IMR-90 (cell line): ENCODE measurements at regions not wholly inside any gene's neighbourhood (a gene's known extent, or its start where the extent isn't known, plus 50 kb on each side); places are given as distances from the start of the nearest gene placed in this dataset.

ENCODE experiments used
- ATAC-seq: fragments of 200-7000 bp; cut with Tn5 transposase; 2 replicates; pipeline ENCODE4 v1.9.1; 2020; ENCODE audit warnings: low read depth, mild to moderate bottlenecking, moderate library complexity
- BruUV-seq: library from RNA; stranded (reverse); fragments of 400-500 nt; replicated peaks from 2 replicates; lab custom pipeline; 2021; lab: Mats Ljungman, UMichigan
- CTCF ChIA-PET: fragments of 300-600 bp; formaldehyde crosslinking; extraction: SDS; loops from one replicate; lab custom pipeline; 2021; ENCODE audit warnings: antibody characterized with exemption; lab: Yijun Ruan, JAX
- POLR2A ChIA-PET: fragments of 300-600 bp; sonication (Branson Sonifier 250); formaldehyde crosslinking; loops from one replicate; lab custom pipeline; 2022; ENCODE audit warnings: antibody characterized with exemption; ENCODE audit not compliant: unreplicated experiment; lab: Charles Lee
- DNase-seq: peaks from one replicate; pipeline ENCODE4 v3.0.0; 2013
- H2AFZ ChIP-seq: replicated peaks from 2 replicates; pipeline ENCODE3; 2013; ENCODE audit warnings: low read length, mild to moderate bottlenecking; ENCODE audit not compliant: poor library complexity
- H2AK5ac ChIP-seq: 2 replicates; pipeline ENCODE4 v1.6.1; 2013; ENCODE audit warnings: low read depth, low read length, inconsistent platforms
- H2AK9ac ChIP-seq: replicated peaks from 2 replicates; pipeline ENCODE3; 2013; ENCODE audit warnings: mild to moderate bottlenecking, low read depth, low read length, moderate library complexity; ENCODE audit not compliant: poor library complexity
- H2BK120ac ChIP-seq: 2 replicates; pipeline ENCODE4 v1.6.1; 2013; ENCODE audit warnings: low read depth, low read length, inconsistent platforms
- H2BK15ac ChIP-seq: 3 replicates; pipeline ENCODE4 v1.6.1; 2013; ENCODE audit warnings: low read depth, low read length, inconsistent platforms
- H2BK20ac ChIP-seq: 2 replicates; pipeline ENCODE4 v1.6.1; 2013; ENCODE audit warnings: low read depth, mild to moderate bottlenecking, inconsistent platforms, low read length, moderate library complexity
- H2BK5ac ChIP-seq: 2 replicates; pipeline ENCODE4 v1.6.1; 2013; ENCODE audit warnings: mild to moderate bottlenecking, low read depth, low read length, inconsistent platforms; ENCODE audit not compliant: poor library complexity, severe bottlenecking
- H3K14ac ChIP-seq: replicated peaks from 2 replicates; pipeline ENCODE4 v1.6.1; 2013; ENCODE audit warnings: low read depth, low read length, inconsistent platforms
- H3K18ac ChIP-seq: 2 replicates; pipeline ENCODE4 v1.6.1; 2013; ENCODE audit warnings: low read depth, low read length, control low read depth
- H3K23ac ChIP-seq: 2 replicates; pipeline ENCODE4 v1.6.1; 2013; ENCODE audit warnings: low read depth, low read length, inconsistent platforms
- H3K27ac ChIP-seq: 2 replicates; pipeline ENCODE4 v1.5.1; 2013; ENCODE audit warnings: mild to moderate bottlenecking, control low read depth, low read length; ENCODE audit not compliant: insufficient read depth
- H3K27me3 ChIP-seq: 2 replicates; pipeline ENCODE4 v1.6.1; 2013; ENCODE audit warnings: low read length; ENCODE audit not compliant: control insufficient read depth, insufficient read depth
- H3K36me3 ChIP-seq: 2 replicates; pipeline ENCODE4 v1.6.1; 2013; ENCODE audit warnings: low read length, mixed read lengths; ENCODE audit not compliant: control insufficient read depth, insufficient read depth
- H3K4ac ChIP-seq: 2 replicates; pipeline ENCODE4 v1.6.1; 2013; ENCODE audit warnings: low read depth, low read length, inconsistent platforms
- H3K4me1 ChIP-seq: 2 replicates; pipeline ENCODE4 v1.6.1; 2013; ENCODE audit warnings: low read length, mixed read lengths; ENCODE audit not compliant: control insufficient read depth, insufficient read depth
- H3K4me2 ChIP-seq: 2 replicates; pipeline ENCODE4 v1.6.1; 2013; ENCODE audit warnings: low read depth, mild to moderate bottlenecking, control low read depth, low read length, moderate library complexity
- H3K4me3 ChIP-seq: 2 replicates; pipeline ENCODE4 v1.5.1; 2013; ENCODE audit warnings: low read depth, mild to moderate bottlenecking, control low read depth, low read length, moderate library complexity; ENCODE audit not compliant: insufficient read depth
- H3K56ac ChIP-seq: 2 replicates; pipeline ENCODE4 v1.6.1; 2013; ENCODE audit warnings: low read length, inconsistent platforms; ENCODE audit not compliant: insufficient read depth; ENCODE audit errors: extremely low read depth
- H3K79me1 ChIP-seq, 2 experiments: 2 replicates each; pipeline ENCODE4 v1.6.1; 2013; ENCODE audit warnings: low read length in 2 of 2, inconsistent platforms in 1 of 2, low read depth in 1 of 2
- H3K9ac ChIP-seq: 2 replicates; pipeline ENCODE4 v1.6.1; 2013; ENCODE audit warnings: low read depth, low read length, control low read depth
- H3K9me1 ChIP-seq: 2 replicates; pipeline ENCODE4 v1.6.1; 2013; ENCODE audit warnings: low read length, inconsistent platforms; ENCODE audit not compliant: insufficient read depth
- H3K9me3 ChIP-seq: 2 replicates; pipeline ENCODE4 v1.6.1; 2013; ENCODE audit warnings: low read length; ENCODE audit not compliant: control insufficient read depth, insufficient read depth
- H4K20me1 ChIP-seq: 2 replicates; pipeline ENCODE4 v1.6.1; 2013; ENCODE audit warnings: low read length, inconsistent platforms; ENCODE audit not compliant: insufficient read depth
- H4K5ac ChIP-seq: 2 replicates; pipeline ENCODE4 v1.6.1; 2013; ENCODE audit warnings: mild to moderate bottlenecking, low read depth, low read length, control low read depth
- H4K8ac ChIP-seq, 2 experiments: 2 replicates each; pipeline ENCODE4 v1.6.1; 2013; ENCODE audit warnings: low read depth in 2 of 2, low read length in 2 of 2, control low read depth in 1 of 2, inconsistent platforms in 1 of 2
- H4K91ac ChIP-seq: 2 replicates; pipeline ENCODE4 v1.6.1; 2013; ENCODE audit warnings: low read depth, low read length, inconsistent platforms; ENCODE audit not compliant: insufficient read depth
- ELK1 ChIP-seq: fragments of 150-350 bp; IDR thresholded peaks from 2 replicates; pipeline ENCODE4 v1.6.1; 2016; ENCODE audit warnings: low read depth, mild to moderate bottlenecking, low read length, moderate library complexity, borderline replicate concordance
- FOS ChIP-seq: fragments of 150-350 bp; IDR thresholded peaks from 2 replicates; pipeline ENCODE4 v1.6.1; 2016; ENCODE audit warnings: low read depth, low read length
- MAZ ChIP-seq: IDR thresholded peaks from 2 replicates; pipeline ENCODE4 v1.6.1; 2012; ENCODE audit warnings: low read depth, mild to moderate bottlenecking, low read length, improper control_type of control experiment, moderate library complexity, borderline replicate concordance
- NFE2L2 ChIP-seq: fragments of 150-350 bp; IDR thresholded peaks from 2 replicates; pipeline ENCODE4 v1.6.1; 2016; ENCODE audit warnings: low read depth, mild to moderate bottlenecking, low read length
- POLR2A ChIP-seq: IDR thresholded peaks from 2 replicates; pipeline ENCODE4 v1.6.1; 2012; ENCODE audit warnings: mild to moderate bottlenecking, low read depth, low read length
- RAD21 ChIP-seq: IDR thresholded peaks from 2 replicates; pipeline ENCODE4 v1.6.1; 2012; ENCODE audit warnings: low read length, improper control_type of control experiment
- WGBS, 2 experiments: methylation state at CpG; one replicate each; pipeline versions ENCODE4 v1.1.5 to v1.1.7; 2013; ENCODE audit warnings: missing lambda C conversion rate in 2 of 2; ENCODE audit not compliant: insufficient read length in 1 of 2; ENCODE audit errors: extremely low coverage in 2 of 2; 5-methylcytosine and 5-hydroxymethylcytosine counted together
- dilution Hi-C: fragments of 300-500 bp; cut with HindIII; formaldehyde crosslinking; loops from one replicate; pipeline ENCODE4 v1.14.3; 2018; ENCODE audit warnings: low sequenced_read_pairs; ENCODE audit not compliant: unreplicated experiment
- in situ Hi-C: fragments of 300-500 bp; cut with MboI; formaldehyde crosslinking; loops from 3 replicates; pipeline ENCODE4 v1.14.3; 2019; ENCODE audit warnings: low sequenced_read_pairs, inconsistent platforms, mixed read lengths
- intact Hi-C: fragments of 100-400 bp; cut with micrococcal nuclease; formaldehyde crosslinking; loops from 2 replicates; pipeline ENCODE4 v1.10.0; 2022

- Histone ChIP-seq H4K5ac (no peak overlapping the region), H4K20me1 (no peaks in the 10 kb centered on the region), H3K27me3 (no peaks in the 10 kb centered on the region), H3K9ac (no peak overlapping the region), H3K27ac (no peak overlapping the region), H2BK5ac (no peak overlapping the region), H2BK120ac (no peak overlapping the region), H3K56ac (no peak overlapping the region), H2BK15ac (no peak overlapping the region), H3K23ac (no peak overlapping the region), H3K18ac (no peak overlapping the region), H3K4me3 (no peak overlapping the region), H3K4me2 (no peak overlapping the region), H3K9me1 (no peaks in the 10 kb centered on the region), H3K9me3 (no peaks in the 10 kb centered on the region), H3K36me3 (no peaks in the 10 kb centered on the region), H3K79me1 (no peaks in the 10 kb centered on the region), H3K14ac (no peak overlapping the region), H4K8ac (no peak overlapping the region), H3K4ac (no peak overlapping the region), H2AK5ac (no peak overlapping the region), H2AFZ (no peak overlapping the region), H3K4me1 (no peaks in the 10 kb centered on the region), H2BK20ac (no peak overlapping the region), H2AK9ac (no peak overlapping the region), H4K91ac (no peak overlapping the region)
- intact Hi-C loops, result no loop called here
- in situ Hi-C loops, result no loop called here
- POLR2A ChIA-PET, result no interaction called here
- CTCF ChIA-PET, result no interaction called here
- no TSS peak for BruUV-seq
- no CpG with 5 or more reads among the region's 4 CpGs for WGBS, 2 experiments
- ATAC-seq, result no peak
- TF ChIP-seq ELK1 (no peak), POLR2A (no peak), NFE2L2 (no peak), FOS (no peak), MAZ (no peak), RAD21 (no peak)
- dilution Hi-C loops, result no loop called here
- no peak for DNase-seq
Observed at GRCh38 chr4:81990211-81990610, 383.6 kb downstream of the HNRNPD start.
